ENCODE measurements at regions not wholly inside any gene's neighbourhood (a gene's known extent, or its start where the extent isn't known, plus 50 kb on each side); places are given as distances from the start of the nearest gene placed in this dataset.
A peak's percentile ranks its signal among the peaks of the same experiment; 100 is the strongest.

DNA sequence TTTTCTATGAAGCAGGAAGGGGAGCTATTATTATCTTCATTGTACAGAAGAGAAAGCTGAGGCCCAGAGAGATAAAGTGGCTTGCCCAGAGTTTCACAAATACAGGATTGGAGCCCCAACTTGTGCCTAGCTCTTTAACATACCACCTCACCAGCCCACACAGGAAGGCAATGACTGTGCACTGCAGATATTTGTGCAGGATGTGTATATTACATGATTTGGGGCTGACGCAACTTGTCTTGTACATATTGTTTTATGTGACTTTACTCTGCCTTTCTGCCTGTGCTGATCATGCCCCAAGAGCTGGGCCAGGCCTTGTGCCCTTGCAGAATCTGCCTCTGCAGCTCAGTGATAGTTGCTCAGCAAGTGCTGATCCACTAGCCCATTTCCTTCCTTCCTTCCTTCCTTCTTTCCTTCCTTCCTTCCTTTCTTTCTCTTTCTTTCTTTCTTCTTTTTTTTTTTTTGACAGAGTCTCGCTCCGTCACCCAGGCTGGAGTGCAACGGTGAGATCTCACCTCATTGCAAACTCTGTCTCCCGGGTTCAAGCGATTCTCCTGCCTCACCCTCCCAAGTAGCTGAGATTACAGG lies 106.6 kb upstream of the TBCA start:
- Histone ChIP-seq H3K36me3 (no peaks in the 10 kb centered on the region), H3K27ac (no peak overlapping the region), H3K4me3 (no peak overlapping the region), H3K9me3 (no peaks in the 10 kb centered on the region), H3K27me3 (ENCODE audit: low read depth) (no peaks in the 10 kb centered on the region), H3K4me1 (no peaks in the 10 kb centered on the region)
- intact Hi-C loops (cut with DNase I), result no loop called here
- peak in 1 of 2 donors; percentile 30 for ATAC-seq
- TF ChIP-seq CTCF (IDR thresholded peaks at IDR 0.05), result no peak
- no peak for DNase-seq

- no peaks in the 10 kb centered on the region for H3K27me3 ChIP-seq (ENCODE audit: low read depth)
- peaks cover 6% of the 10 kb centered on the region for H3K4me1 ChIP-seq
- intact Hi-C loops (cut with DNase I), result no loop called here
- no peak overlapping the region for H3K4me3 ChIP-seq
- DNase-seq (no peak), ATAC-seq (no peak)
- H3K27ac ChIP-seq, result no peak overlapping the region
- no peak for TF ChIP-seq CTCF (IDR thresholded peaks at IDR 0.05)
- no peaks in the 10 kb centered on the region for H3K9me3 ChIP-seq
- no peaks in the 10 kb centered on the region for H3K36me3 ChIP-seq
Observed at GRCh38 chr5:77881528-77881927, 105.4 kb upstream of the TBCA start.

GRCh38 chr5:77877516-77878355 lies 101.6 kb upstream of the TBCA start:
- H3K36me3 ChIP-seq, result no peaks in the 10 kb centered on the region
- DNase-seq, result no peak
- H3K9me3 ChIP-seq, result no peaks in the 10 kb centered on the region
- H3K4me3 ChIP-seq, result peak overlapping the region; percentile 2
- peaks cover 6% of the 10 kb centered on the region for H3K4me1 ChIP-seq
- intact Hi-C loops (cut with DNase I), result no loop called here
- no peak for TF ChIP-seq CTCF (IDR thresholded peaks at IDR 0.05)
- H3K27me3 ChIP-seq (ENCODE audit: low read depth), result no peaks in the 10 kb centered on the region
- no peak for ATAC-seq
- H3K27ac ChIP-seq, result no peak overlapping the region

- peaks cover 6% of the 10 kb centered on the region for H3K4me1 ChIP-seq
- no peak for TF ChIP-seq CTCF (IDR thresholded peaks at IDR 0.05)
- no peaks in the 10 kb centered on the region for H3K9me3 ChIP-seq
- no peak for ATAC-seq
- no peak for DNase-seq
- no peak overlapping the region for H3K27ac ChIP-seq
- no peaks in the 10 kb centered on the region for H3K36me3 ChIP-seq
- no peaks in the 10 kb centered on the region for H3K27me3 ChIP-seq (ENCODE audit: low read depth)
- peak overlapping the region; percentile 2 for H3K4me3 ChIP-seq
- intact Hi-C loops (cut with DNase I), result no loop called here
Observed at GRCh38 chr5:77876862-77877502, 100.8 kb upstream of the TBCA start.

DNA sequence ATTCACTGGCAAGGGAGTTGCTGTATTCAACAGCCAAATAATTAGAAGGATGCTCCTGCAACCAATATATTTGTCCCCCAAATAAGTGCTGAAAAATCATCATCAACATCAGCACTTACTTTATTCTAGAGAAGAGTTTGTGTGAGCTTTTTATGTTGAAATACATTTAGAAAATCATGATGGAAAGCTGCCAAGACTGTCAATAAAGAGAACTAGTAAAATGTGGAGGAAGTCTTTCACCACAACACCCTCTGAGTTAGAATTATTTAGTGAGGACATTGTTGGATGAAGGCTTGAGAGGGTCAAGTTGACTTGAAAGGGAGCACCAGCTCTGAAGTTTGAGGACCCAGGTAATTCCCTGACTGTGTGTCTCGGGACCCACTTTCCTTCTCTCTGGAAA lies 100.2 kb upstream of the TBCA start:
- intact Hi-C loops (cut with DNase I), result no loop called here
- H3K4me1 ChIP-seq, result peaks cover 6% of the 10 kb centered on the region
- TF ChIP-seq CTCF (IDR thresholded peaks at IDR 0.05), result no peak
- no peaks in the 10 kb centered on the region for H3K36me3 ChIP-seq
- no peak overlapping the region for H3K27ac ChIP-seq
- H3K27me3 ChIP-seq (ENCODE audit: low read depth), result no peaks in the 10 kb centered on the region
- no peak overlapping the region for H3K4me3 ChIP-seq
- H3K9me3 ChIP-seq, result no peaks in the 10 kb centered on the region
- DNase-seq (no peak), ATAC-seq (no peak)
